ENCODE measurements at regions not wholly inside any gene's neighbourhood (a gene's known extent, or its start where the extent isn't known, plus 50 kb on each side); places are given as distances from the start of the nearest gene placed in this dataset.
"Not testable (repeated sequence)": the region's sequence is repeated elsewhere in the genome, so short reads cannot be mapped to it uniquely, and the experiment has no call there.

- DNase-seq = no peak
Measured at GRCh38 chr19:34574704-34575103, 93.1 kb downstream of the WTIP start.

GRCh38 chr19:34573226-34573864 is 91.8 kb downstream of the WTIP start:
- no peak for DNase-seq

- DNase-seq = not testable (repeated sequence)
Measured at GRCh38 chr19:34570140-34570539, 88.6 kb downstream of the WTIP start.

- not testable (repeated sequence) for DNase-seq
Measured at GRCh38 chr19:34562344-34562743, 80.8 kb downstream of the WTIP start.

All from NCI-H69 (cell line).